SK-N-SH treated with all-trans-retinoic acid at 6 μM for 48 hours (cell line): ENCODE measurements at regions not wholly inside any gene's neighbourhood (a gene's known extent, or its start where the extent isn't known, plus 50 kb on each side); places are given as distances from the start of the nearest gene placed in this dataset.

Source experiments
- ATAC-seq: fragments of 200-7000 bp; cut with Tn5 transposase; 3 replicates; pipeline ENCODE4 v1.9.1; 2020; ENCODE audit warnings: mild to moderate bottlenecking, moderate library complexity
- ARNTL ChIP-seq: fragments of 450-650 bp; formaldehyde crosslinking; IDR thresholded peaks from 2 replicates; pipeline ENCODE4 v1.5.0; 2020; ENCODE audit warnings: low read depth, mild to moderate bottlenecking, moderate library complexity, borderline replicate concordance
- CSDC2 ChIP-seq: fragments of 250-450 bp; sonication (Bioruptor Pico); IDR thresholded peaks from 2 replicates; pipeline ENCODE4 v1.5.0; 2020; ENCODE audit warnings: mild to moderate bottlenecking, moderate library complexity
- ESRRG ChIP-seq: fragments of 250-450 bp; sonication (Bioruptor Pico); IDR thresholded peaks from 2 replicates; pipeline ENCODE4 v1.6.1; 2021; ENCODE audit warnings: mild to moderate bottlenecking
- GLIS3 ChIP-seq: fragments of 250-450 bp; sonication (Bioruptor Pico); IDR thresholded peaks from 2 replicates; pipeline ENCODE4 v1.5.0; 2020; ENCODE audit warnings: mild to moderate bottlenecking, moderate library complexity
- ISL1 ChIP-seq: fragments of 250-450 bp; sonication (Bioruptor Pico); IDR thresholded peaks from 2 replicates; pipeline ENCODE4 v2.1.2; 2022; ENCODE audit warnings: mild to moderate bottlenecking, moderate library complexity
- OSR1 ChIP-seq: fragments of 250-450 bp; sonication (Bioruptor Pico); IDR thresholded peaks from 2 replicates; pipeline ENCODE4 v1.8.0; 2022; ENCODE audit warnings: moderate library complexity, mild to moderate bottlenecking, inconsistent platforms
- RARB ChIP-seq: fragments of 250-450 bp; sonication (Bioruptor Pico); IDR thresholded peaks from 2 replicates; pipeline ENCODE4 v1.8.0; 2021; ENCODE audit warnings: mild to moderate bottlenecking, moderate library complexity
- SNAI2 ChIP-seq: fragments of 250-450 bp; sonication (Bioruptor Pico); IDR thresholded peaks from 2 replicates; pipeline ENCODE4 v1.5.0; 2020; ENCODE audit warnings: mild to moderate bottlenecking, moderate library complexity
- TCF4 ChIP-seq: fragments of 250-450 bp; sonication (Bioruptor Pico); IDR thresholded peaks from 2 replicates; pipeline ENCODE4 v1.8.0; 2021; ENCODE audit warnings: mild to moderate bottlenecking, moderate library complexity, borderline replicate concordance
- TOX ChIP-seq: fragments of 250-450 bp; sonication (Bioruptor Pico); IDR thresholded peaks from 2 replicates; pipeline ENCODE4 v1.8.0; 2021; ENCODE audit warnings: mild to moderate bottlenecking, moderate library complexity, borderline replicate concordance
- ZC3H10 ChIP-seq: fragments of 250-450 bp; sonication (Bioruptor Pico); IDR thresholded peaks from 2 replicates; pipeline ENCODE4 v1.5.1; 2021; ENCODE audit warnings: mild to moderate bottlenecking, moderate library complexity
- ZFP3 ChIP-seq: fragments of 250-450 bp; sonication (Bioruptor Pico); IDR thresholded peaks from 2 replicates; pipeline ENCODE4 v1.5.0; 2020; ENCODE audit warnings: mild to moderate bottlenecking, moderate library complexity
- ZFP30 ChIP-seq: fragments of 450-650 bp; formaldehyde crosslinking; IDR thresholded peaks from 2 replicates; pipeline ENCODE4 v1.5.0; 2022; ENCODE audit warnings: mild to moderate bottlenecking, moderate library complexity
- ZNF565 ChIP-seq: fragments of 450-650 bp; formaldehyde crosslinking; conservative IDR thresholded peaks from 2 replicates; pipeline ENCODE4 v1.5.0; 2020; ENCODE audit warnings: low read depth, mild to moderate bottlenecking, moderate library complexity
- ZNF70 ChIP-seq: fragments of 450-650 bp; formaldehyde crosslinking; IDR thresholded peaks from 2 replicates; pipeline ENCODE4 v1.5.0; 2020; ENCODE audit warnings: mild to moderate bottlenecking, moderate library complexity
- ZNF8 ChIP-seq: fragments of 450-650 bp; formaldehyde crosslinking; IDR thresholded peaks from 2 replicates; pipeline ENCODE4 v1.5.0; 2020; ENCODE audit warnings: mild to moderate bottlenecking, moderate library complexity
- TF ChIP-seq, protein P1 (sequence below): fragments of 250-450 bp; sonication (Bioruptor Pico); IDR thresholded peaks from 2 replicates; pipeline ENCODE4 v1.5.1; 2020; ENCODE audit warnings: low read depth, mild to moderate bottlenecking, moderate library complexity
- TF ChIP-seq, protein P2 (sequence below): fragments of 250-450 bp; sonication (Bioruptor Pico); IDR thresholded peaks from 2 replicates; pipeline ENCODE4 v1.5.0; 2020; ENCODE audit warnings: mild to moderate bottlenecking, moderate library complexity
- TF ChIP-seq, protein P3 (sequence below): fragments of 250-450 bp; sonication (Bioruptor Pico); IDR thresholded peaks from 2 replicates; pipeline ENCODE4 v1.8.0; 2020; ENCODE audit warnings: mild to moderate bottlenecking, moderate library complexity, borderline replicate concordance
- TF ChIP-seq, protein P4 (sequence below): fragments of 250-450 bp; sonication (Bioruptor Pico); IDR thresholded peaks from 2 replicates; pipeline ENCODE4 v1.5.1; 2021; ENCODE audit warnings: mild to moderate bottlenecking, moderate library complexity
- TF ChIP-seq, protein P5 (sequence below): fragments of 250-450 bp; sonication (Bioruptor Pico); IDR thresholded peaks from 2 replicates; pipeline ENCODE4 v1.8.0; 2021; ENCODE audit warnings: low read depth, mild to moderate bottlenecking, moderate library complexity, borderline replicate concordance

DNA sequence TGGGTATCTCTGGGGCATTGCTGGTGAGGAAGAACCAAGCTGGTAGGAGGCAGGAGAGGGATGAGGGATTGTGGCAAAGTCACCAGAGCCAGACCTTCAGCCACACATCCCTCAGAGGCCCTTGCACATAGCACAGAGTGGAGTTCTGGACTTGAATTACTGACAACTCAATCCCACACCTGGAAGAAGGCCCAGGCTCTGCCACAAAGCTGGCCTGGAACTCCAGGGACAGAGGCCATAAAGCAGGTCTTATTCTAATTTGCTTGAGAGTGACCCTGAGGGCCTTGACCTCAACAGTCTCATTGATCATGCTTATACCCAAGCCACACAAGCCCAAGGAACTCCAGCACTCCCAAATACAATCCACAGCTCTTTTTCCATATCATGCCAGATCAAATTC is 486.2 kb upstream of the ZMIZ1 start:
- ATAC-seq = no peak
- TF ChIP-seq, protein P1, sequence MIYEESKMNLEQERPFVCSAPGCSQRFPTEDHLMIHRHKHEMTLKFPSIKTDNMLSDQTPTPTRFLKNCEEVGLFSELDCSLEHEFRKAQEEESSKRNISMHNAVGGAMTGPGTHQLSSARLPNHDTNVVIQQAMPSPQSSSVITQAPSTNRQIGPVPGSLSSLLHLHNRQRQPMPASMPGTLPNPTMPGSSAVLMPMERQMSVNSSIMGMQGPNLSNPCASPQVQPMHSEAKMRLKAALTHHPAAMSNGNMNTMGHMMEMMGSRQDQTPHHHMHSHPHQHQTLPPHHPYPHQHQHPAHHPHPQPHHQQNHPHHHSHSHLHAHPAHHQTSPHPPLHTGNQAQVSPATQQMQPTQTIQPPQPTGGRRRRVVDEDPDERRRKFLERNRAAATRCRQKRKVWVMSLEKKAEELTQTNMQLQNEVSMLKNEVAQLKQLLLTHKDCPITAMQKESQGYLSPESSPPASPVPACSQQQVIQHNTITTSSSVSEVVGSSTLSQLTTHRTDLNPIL (CRISPR knock-in tag) = no peak
- TF ChIP-seq, protein P2, sequence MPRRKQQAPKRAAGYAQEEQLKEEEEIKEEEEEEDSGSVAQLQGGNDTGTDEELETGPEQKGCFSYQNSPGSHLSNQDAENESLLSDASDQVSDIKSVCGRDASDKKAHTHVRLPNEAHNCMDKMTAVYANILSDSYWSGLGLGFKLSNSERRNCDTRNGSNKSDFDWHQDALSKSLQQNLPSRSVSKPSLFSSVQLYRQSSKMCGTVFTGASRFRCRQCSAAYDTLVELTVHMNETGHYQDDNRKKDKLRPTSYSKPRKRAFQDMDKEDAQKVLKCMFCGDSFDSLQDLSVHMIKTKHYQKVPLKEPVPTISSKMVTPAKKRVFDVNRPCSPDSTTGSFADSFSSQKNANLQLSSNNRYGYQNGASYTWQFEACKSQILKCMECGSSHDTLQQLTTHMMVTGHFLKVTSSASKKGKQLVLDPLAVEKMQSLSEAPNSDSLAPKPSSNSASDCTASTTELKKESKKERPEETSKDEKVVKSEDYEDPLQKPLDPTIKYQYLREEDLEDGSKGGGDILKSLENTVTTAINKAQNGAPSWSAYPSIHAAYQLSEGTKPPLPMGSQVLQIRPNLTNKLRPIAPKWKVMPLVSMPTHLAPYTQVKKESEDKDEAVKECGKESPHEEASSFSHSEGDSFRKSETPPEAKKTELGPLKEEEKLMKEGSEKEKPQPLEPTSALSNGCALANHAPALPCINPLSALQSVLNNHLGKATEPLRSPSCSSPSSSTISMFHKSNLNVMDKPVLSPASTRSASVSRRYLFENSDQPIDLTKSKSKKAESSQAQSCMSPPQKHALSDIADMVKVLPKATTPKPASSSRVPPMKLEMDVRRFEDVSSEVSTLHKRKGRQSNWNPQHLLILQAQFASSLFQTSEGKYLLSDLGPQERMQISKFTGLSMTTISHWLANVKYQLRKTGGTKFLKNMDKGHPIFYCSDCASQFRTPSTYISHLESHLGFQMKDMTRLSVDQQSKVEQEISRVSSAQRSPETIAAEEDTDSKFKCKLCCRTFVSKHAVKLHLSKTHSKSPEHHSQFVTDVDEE (CRISPR knock-in tag) = no peak
- TF ChIP-seq GLIS3 (CRISPR knock-in tag) = no peak
- TF ChIP-seq ZC3H10 (CRISPR knock-in tag) = no peak
- TF ChIP-seq ZNF70 = no peak
- no peak for TF ChIP-seq ARNTL (CRISPR knock-in tag)
- TF ChIP-seq ISL1 (CRISPR knock-in tag) = no peak
- no peak for TF ChIP-seq ESRRG
- no peak for TF ChIP-seq ZNF8
- TF ChIP-seq, protein P3, sequence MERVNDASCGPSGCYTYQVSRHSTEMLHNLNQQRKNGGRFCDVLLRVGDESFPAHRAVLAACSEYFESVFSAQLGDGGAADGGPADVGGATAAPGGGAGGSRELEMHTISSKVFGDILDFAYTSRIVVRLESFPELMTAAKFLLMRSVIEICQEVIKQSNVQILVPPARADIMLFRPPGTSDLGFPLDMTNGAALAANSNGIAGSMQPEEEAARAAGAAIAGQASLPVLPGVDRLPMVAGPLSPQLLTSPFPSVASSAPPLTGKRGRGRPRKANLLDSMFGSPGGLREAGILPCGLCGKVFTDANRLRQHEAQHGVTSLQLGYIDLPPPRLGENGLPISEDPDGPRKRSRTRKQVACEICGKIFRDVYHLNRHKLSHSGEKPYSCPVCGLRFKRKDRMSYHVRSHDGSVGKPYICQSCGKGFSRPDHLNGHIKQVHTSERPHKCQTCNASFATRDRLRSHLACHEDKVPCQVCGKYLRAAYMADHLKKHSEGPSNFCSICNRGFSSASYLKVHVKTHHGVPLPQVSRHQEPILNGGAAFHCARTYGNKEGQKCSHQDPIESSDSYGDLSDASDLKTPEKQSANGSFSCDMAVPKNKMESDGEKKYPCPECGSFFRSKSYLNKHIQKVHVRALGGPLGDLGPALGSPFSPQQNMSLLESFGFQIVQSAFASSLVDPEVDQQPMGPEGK (CRISPR knock-in tag) = no peak
- no peak for TF ChIP-seq CSDC2 (CRISPR knock-in tag)
- no peak for TF ChIP-seq ZFP3 (CRISPR knock-in tag)

DNA sequence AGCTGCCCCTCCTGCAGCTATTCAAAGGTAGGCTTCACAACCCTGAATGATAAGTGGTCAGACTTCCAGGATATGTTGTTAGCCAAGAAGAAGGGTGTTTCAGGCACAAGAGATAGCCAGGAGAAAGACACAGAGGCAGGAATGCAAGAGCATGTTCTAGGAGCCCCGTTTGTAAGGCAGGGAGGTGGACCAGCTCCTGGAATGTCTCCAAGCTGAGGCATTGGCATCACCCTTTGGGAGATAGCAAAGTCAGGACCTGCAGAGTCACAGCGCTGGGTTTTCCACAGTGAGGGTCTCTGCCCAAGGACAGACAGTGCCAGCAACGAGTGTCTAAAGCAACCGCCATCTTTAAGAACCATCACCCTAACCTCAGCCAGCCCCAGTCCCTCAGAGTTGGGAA is 484.5 kb upstream of the ZMIZ1 start:
- ATAC-seq = no peak
- TF ChIP-seq ESRRG (no peak), ZNF70 (no peak), ZNF8 (no peak)
- TF ChIP-seq, protein P4, sequence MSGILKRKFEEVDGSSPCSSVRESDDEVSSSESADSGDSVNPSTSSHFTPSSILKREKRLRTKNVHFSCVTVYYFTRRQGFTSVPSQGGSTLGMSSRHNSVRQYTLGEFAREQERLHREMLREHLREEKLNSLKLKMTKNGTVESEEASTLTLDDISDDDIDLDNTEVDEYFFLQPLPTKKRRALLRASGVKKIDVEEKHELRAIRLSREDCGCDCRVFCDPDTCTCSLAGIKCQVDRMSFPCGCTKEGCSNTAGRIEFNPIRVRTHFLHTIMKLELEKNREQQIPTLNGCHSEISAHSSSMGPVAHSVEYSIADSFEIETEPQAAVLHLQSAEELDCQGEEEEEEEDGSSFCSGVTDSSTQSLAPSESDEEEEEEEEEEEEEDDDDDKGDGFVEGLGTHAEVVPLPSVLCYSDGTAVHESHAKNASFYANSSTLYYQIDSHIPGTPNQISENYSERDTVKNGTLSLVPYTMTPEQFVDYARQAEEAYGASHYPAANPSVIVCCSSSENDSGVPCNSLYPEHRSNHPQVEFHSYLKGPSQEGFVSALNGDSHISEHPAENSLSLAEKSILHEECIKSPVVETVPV (CRISPR knock-in tag) = no peak

DNA sequence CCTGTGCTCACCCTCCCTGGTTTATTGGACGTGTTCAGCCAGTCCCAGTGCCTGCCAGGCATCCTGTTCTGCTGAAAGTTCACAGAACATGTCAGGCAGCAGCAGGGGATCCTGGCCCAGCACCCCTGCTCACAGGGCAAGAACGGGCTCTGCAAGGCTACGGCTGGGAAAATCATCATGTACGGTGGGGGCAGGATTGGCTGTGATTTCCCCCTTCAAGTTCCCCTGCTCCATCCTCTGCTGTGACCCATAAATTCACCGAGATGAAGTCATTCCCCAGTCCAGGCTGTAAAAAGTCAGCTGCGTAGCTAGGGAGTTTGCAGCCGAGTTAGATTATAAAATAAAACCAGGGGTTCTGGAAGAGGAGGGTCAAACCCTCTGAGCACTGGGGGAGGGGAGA is 484.1 kb upstream of the ZMIZ1 start:
- no peak for ATAC-seq
- TF ChIP-seq ZNF8 (no peak), ARNTL (CRISPR knock-in tag) (no peak)
- TF ChIP-seq, protein P3 (CRISPR knock-in tag) = no peak

DNA sequence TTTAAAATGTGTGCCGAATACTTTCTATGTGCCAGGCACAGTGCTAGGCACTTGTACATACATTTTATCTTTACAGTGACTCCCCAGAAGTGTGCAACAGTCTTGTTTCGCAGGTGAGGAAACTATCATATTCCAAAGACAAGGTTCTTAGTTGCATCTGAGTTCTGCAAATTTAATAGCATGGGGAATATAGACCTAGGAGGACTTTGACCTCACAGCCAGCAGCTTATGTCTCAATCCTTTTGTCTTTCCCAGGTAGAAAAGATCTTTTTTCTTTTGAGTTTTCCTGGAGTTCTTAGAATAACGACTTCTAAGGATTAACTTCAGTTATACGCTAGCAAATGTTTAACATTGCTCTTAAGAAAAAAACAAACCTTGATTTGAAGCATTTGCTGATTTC is 482.8 kb upstream of the ZMIZ1 start:
- TF ChIP-seq TCF4 (CRISPR knock-in tag) = no peak
- TF ChIP-seq, protein P2 (CRISPR knock-in tag) = no peak
- no peak for TF ChIP-seq ZNF70
- TF ChIP-seq OSR1 (CRISPR knock-in tag) = no peak
- TF ChIP-seq, protein P5, sequence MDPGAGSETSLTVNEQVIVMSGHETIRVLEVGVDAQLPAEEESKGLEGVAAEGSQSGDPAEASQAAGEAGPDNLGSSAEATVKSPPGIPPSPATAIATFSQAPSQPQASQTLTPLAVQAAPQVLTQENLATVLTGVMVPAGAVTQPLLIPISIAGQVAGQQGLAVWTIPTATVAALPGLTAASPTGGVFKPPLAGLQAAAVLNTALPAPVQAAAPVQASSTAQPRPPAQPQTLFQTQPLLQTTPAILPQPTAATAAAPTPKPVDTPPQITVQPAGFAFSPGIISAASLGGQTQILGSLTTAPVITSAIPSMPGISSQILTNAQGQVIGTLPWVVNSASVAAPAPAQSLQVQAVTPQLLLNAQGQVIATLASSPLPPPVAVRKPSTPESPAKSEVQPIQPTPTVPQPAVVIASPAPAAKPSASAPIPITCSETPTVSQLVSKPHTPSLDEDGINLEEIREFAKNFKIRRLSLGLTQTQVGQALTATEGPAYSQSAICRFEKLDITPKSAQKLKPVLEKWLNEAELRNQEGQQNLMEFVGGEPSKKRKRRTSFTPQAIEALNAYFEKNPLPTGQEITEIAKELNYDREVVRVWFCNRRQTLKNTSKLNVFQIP (CRISPR knock-in tag) = no peak
- TF ChIP-seq ZFP30 (CRISPR knock-in tag) = no peak
- no peak for TF ChIP-seq ZNF565 (CRISPR knock-in tag)
- no peak for TF ChIP-seq ZC3H10 (CRISPR knock-in tag)
- TF ChIP-seq SNAI2 (CRISPR knock-in tag) = no peak
- TF ChIP-seq RARB = no peak
- no peak for TF ChIP-seq ESRRG
- TF ChIP-seq ARNTL (CRISPR knock-in tag) = no peak
- no peak for TF ChIP-seq ZNF8
- TF ChIP-seq TOX = no peak
- no peak for TF ChIP-seq ISL1 (CRISPR knock-in tag)
- TF ChIP-seq, all 23 proteins: peak for 0
- no peak for ATAC-seq
